LNCAP (cell line): ENCODE measurements at regions not wholly inside any gene's neighbourhood (a gene's known extent, or its start where the extent isn't known, plus 50 kb on each side); places are given as distances from the start of the nearest gene placed in this dataset.

Experiments
- TF ChIP-seq, protein P1 (sequence below): fragments of 450-650 bp; IDR thresholded peaks from 2 replicates; pipeline ENCODE4 v1.5.1; 2017; ENCODE audit warnings: mild to moderate bottlenecking

GRCh38 chr4:164379694-164380093, 374.2 kb upstream of the SMIM31 start:
- TF ChIP-seq, protein P1, sequence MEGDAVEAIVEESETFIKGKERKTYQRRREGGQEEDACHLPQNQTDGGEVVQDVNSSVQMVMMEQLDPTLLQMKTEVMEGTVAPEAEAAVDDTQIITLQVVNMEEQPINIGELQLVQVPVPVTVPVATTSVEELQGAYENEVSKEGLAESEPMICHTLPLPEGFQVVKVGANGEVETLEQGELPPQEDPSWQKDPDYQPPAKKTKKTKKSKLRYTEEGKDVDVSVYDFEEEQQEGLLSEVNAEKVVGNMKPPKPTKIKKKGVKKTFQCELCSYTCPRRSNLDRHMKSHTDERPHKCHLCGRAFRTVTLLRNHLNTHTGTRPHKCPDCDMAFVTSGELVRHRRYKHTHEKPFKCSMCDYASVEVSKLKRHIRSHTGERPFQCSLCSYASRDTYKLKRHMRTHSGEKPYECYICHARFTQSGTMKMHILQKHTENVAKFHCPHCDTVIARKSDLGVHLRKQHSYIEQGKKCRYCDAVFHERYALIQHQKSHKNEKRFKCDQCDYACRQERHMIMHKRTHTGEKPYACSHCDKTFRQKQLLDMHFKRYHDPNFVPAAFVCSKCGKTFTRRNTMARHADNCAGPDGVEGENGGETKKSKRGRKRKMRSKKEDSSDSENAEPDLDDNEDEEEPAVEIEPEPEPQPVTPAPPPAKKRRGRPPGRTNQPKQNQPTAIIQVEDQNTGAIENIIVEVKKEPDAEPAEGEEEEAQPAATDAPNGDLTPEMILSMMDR, result no peak

GRCh38 chr4:164381859-164382258, 372.1 kb upstream of the SMIM31 start:
- TF ChIP-seq, protein P1, result no peak

DNA sequence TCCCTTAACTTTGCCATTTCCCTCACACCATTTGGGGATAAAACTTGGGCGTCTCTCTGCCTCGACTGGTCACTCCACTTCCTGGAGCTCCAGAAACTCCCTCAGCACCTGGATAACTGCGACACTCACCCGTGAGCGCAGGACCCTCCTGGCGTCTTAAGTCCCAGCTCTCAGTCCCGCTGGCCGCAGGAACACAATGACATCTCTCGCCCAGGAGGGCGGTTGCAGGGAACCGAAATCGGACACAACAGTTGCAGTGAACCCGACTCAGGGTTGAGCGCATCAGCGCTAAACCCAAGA, 370.9 kb upstream of the SMIM31 start:
- TF ChIP-seq, protein P1, result no peak

GRCh38 chr4:164383358-164384220, 370.3 kb upstream of the SMIM31 start:
- TF ChIP-seq, protein P1, result no peak

GRCh38 chr4:164384416-164384815, 369.5 kb upstream of the SMIM31 start:
- TF ChIP-seq, protein P1, result no peak

DNA sequence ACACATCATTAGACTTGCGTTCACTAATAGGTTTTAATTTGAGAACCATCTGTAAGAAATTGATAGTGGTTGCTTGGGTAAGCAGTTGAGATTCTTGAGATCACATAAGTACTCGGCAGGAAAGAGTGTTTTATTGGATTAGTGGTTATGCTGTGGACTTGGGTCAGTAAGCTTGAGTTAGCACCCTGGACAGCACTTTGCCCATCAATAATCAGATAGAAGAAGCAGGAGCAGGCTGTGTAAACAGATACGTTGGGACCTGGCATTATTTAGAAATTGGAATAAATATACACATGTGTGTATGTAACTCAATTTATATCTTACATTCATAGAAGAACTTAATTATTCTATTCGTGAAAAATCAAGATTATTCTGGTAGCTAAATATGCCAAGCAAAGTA, 357.5 kb upstream of the SMIM31 start:
- TF ChIP-seq, protein P1, result no peak

DNA sequence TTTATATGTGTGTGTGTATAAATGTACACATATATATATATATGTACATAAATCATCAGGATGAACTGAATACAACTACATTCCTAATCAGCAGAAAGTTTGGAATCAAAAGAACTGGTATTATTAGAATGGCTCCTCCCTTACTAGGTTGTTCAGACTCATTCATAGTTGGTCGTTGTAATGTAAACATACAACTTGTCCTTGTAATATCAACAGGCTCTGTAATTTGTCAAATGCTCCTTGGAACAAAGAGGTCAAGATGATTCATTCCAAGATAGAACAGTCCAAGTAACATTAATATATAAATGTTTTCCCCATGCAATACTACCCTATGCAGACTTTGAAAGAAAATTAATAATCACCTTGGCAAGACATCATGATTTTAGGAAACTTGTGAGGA, 351.4 kb upstream of the SMIM31 start:
- TF ChIP-seq, protein P1, result no peak

- TF ChIP-seq, protein P1, result no peak
Observed at GRCh38 chr4:164405774-164406173, 348.2 kb upstream of the SMIM31 start.
